Cardiac muscle cell (in vitro differentiated cells and primary cell): ENCODE measurements at regions not wholly inside any gene's neighbourhood (a gene's known extent, or its start where the extent isn't known, plus 50 kb on each side); places are given as distances from the start of the nearest gene placed in this dataset.

Experiments
- DNase-seq, 2 donors: peaks; one replicate each; pipeline versions ENCODE4 v3.0.0 to v3.0.0-alpha.2; 2010 to 2017; ENCODE audit warnings: low read depth in 1 of 2, low spot score in 1 of 2
- H3K27ac ChIP-seq: fragments of 200-600 bp; sonication (generic); 2 replicates; pipeline ENCODE4 v1.5.1; 2016
- H3K27me3 ChIP-seq: fragments of 200-600 bp; sonication (generic); 2 replicates; pipeline ENCODE4 v1.6.0; 2016; ENCODE audit warnings: control low read depth
- H3K36me3 ChIP-seq: fragments of 200-600 bp; sonication (generic); 2 replicates; pipeline ENCODE4 v1.5.1; 2016; ENCODE audit warnings: control low read depth
- H3K4me1 ChIP-seq: fragments of 200-600 bp; sonication (generic); 2 replicates; pipeline ENCODE4 v1.8.1; 2017; ENCODE audit warnings: low read depth, mild to moderate bottlenecking, mixed run types
- H3K4me3 ChIP-seq: fragments of 200-600 bp; sonication (generic); 2 replicates; pipeline ENCODE4 v1.5.1; 2016; ENCODE audit warnings: mild to moderate bottlenecking
- H3K9me3 ChIP-seq: fragments of 200-600 bp; sonication (generic); 2 replicates; pipeline ENCODE4 v1.5.1; 2017; ENCODE audit warnings: low read depth, mild to moderate bottlenecking, control low read depth
- CTCF ChIP-seq: IDR thresholded peaks from 2 replicates; pipeline ENCODE4 v1.5.1; 2012; ENCODE audit warnings: low read depth, mild to moderate bottlenecking, low read length

DNA sequence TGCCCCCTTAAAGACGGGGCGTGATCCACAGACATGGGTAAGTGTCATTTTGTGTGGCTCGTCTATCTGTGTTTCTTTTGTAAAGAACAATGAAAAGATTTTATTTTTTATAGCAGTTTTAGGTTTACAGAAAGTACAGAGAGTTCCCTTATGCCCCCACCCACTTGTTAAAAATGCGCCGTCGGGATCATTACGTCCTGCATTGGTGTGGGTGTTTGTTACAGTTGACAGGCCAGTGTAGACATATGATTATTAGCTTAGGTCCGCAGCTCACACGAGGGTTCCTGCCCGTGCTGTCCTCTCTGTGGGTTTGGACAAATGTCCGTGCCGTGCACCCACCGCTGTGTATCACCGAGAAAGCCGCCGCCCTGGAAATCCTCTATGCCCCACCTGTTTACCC is 50.5 kb downstream of the RGS12 start:
- Histone ChIP-seq H3K27me3 (no peaks in the 10 kb centered on the region), H3K4me3 (no peak overlapping the region), H3K36me3 (peaks cover 4% of the 10 kb centered on the region), H3K4me1 (peaks cover 5% of the 10 kb centered on the region), H3K27ac (no peak overlapping the region), H3K9me3 (no peaks in the 10 kb centered on the region)
- TF ChIP-seq CTCF = no peak
- no peak for DNase-seq

DNA sequence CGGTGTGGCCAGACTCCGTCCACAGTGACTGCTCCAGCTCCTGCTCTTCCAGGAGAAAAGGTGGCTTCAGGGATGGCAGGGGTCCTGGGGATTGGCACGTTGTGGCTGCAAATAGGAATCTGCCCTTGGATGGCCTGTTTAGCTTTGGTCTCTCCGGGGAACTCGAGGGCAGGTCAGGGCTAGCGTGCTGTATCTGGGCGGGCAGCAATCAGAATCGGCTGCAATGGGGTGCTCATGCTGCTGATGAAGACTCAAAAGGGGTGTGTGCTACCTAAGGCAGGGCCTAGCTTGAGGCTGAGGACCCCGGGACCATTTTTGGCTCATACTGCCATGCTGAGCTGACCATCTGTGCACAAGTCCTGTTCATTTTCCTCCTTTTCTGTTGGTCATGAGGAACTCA is 51.3 kb downstream of the RGS12 start:
- TF ChIP-seq CTCF = no peak
- H3K27ac ChIP-seq = no peak overlapping the region
- no peaks in the 10 kb centered on the region for H3K9me3 ChIP-seq
- peaks cover 4% of the 10 kb centered on the region for H3K36me3 ChIP-seq
- no peaks in the 10 kb centered on the region for H3K27me3 ChIP-seq
- no peak for DNase-seq
- no peak overlapping the region for H3K4me3 ChIP-seq
- H3K4me1 ChIP-seq = peaks cover 11% of the 10 kb centered on the region

- Histone ChIP-seq H3K36me3 (peaks cover 4% of the 10 kb centered on the region), H3K9me3 (no peaks in the 10 kb centered on the region), H3K4me1 (peaks cover 11% of the 10 kb centered on the region), H3K27ac (no peak overlapping the region), H3K4me3 (no peak overlapping the region), H3K27me3 (no peaks in the 10 kb centered on the region)
- no peak for TF ChIP-seq CTCF
- no peak for DNase-seq
Observed at GRCh38 chr4:3344596-3344995, 51.8 kb downstream of the RGS12 start.

DNA sequence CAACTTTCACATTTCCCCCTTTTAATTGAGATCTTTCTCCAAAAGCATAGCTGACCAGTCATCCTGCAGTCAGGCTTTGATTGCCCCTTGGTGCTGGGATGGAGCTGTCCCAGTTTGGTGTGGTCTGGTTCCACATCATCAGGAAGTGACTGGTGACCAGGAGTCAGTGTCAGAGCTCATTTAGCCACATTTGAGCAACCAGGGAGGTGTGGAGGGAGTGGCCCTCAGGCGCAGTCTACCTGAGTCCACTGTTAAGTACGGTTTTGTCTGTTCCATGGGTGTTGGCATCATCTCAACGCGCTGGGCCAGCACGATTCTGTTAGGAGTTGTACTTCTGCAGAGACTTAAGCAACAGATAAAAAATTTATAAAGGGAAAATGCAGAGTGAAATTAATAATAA is 52.6 kb downstream of the RGS12 start:
- H3K9me3 ChIP-seq = no peaks in the 10 kb centered on the region
- peaks cover 11% of the 10 kb centered on the region for H3K4me1 ChIP-seq
- H3K4me3 ChIP-seq = no peak overlapping the region
- DNase-seq = no peak
- peaks cover 4% of the 10 kb centered on the region for H3K36me3 ChIP-seq
- H3K27ac ChIP-seq = no peak overlapping the region
- TF ChIP-seq CTCF = no peak
- no peaks in the 10 kb centered on the region for H3K27me3 ChIP-seq

DNA sequence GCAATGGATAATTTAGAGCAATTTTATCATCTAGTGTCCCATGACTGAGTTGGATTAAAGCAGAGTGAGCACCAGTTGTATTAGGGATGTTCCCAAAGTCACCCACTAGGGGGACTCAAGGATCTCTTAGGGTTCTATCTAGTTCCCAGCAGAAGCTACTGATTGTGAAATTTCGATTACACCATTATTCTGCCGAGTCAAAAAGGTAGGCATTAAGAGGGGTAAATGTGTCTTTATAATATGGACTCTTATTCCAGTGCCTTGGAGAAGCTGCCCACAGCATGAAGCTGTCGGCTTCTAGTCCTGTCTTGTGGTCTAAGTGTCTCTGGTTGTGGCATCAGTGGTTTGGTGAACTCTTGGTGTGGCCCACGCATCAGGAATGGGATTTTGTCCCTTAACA is 53.3 kb downstream of the RGS12 start:
- peak; percentile 74 to 87 for DNase-seq
- peaks cover 4% of the 10 kb centered on the region for H3K36me3 ChIP-seq
- H3K9me3 ChIP-seq = no peaks in the 10 kb centered on the region
- H3K27me3 ChIP-seq = no peaks in the 10 kb centered on the region
- no peak overlapping the region for H3K27ac ChIP-seq
- peak; percentile 86 for TF ChIP-seq CTCF
- H3K4me3 ChIP-seq = no peak overlapping the region
- peaks cover 11% of the 10 kb centered on the region for H3K4me1 ChIP-seq

GRCh38 chr4:3347871-3348270 is 55.0 kb downstream of the RGS12 start:
- H3K27ac ChIP-seq = no peak overlapping the region
- H3K4me3 ChIP-seq = no peak overlapping the region
- no peaks in the 10 kb centered on the region for H3K9me3 ChIP-seq
- peaks cover 4% of the 10 kb centered on the region for H3K36me3 ChIP-seq
- peaks cover 11% of the 10 kb centered on the region for H3K4me1 ChIP-seq
- TF ChIP-seq CTCF = no peak
- DNase-seq = no peak
- H3K27me3 ChIP-seq = no peaks in the 10 kb centered on the region
